ENCODE measurements at regions not wholly inside any gene's neighbourhood (a gene's known extent, or its start where the extent isn't known, plus 50 kb on each side); places are given as distances from the start of the nearest gene placed in this dataset.

- Histone ChIP-seq H3K4me3 (no peak overlapping the region), H3K36me3 (no peaks in the 10 kb centered on the region), H3K27me3 (peaks cover 7 to 14% (median 11%) of the 10 kb centered on the region in 3 donors), H3K9me3 (no peaks in the 10 kb centered on the region), H3K4me1 (peaks cover 0 to 3% of the 10 kb centered on the region in 2 donors), H3K27ac (no peak overlapping the region)
- DNase-seq = no peak
- TF ChIP-seq CTCF (IDR thresholded peaks at IDR 0.05 in 4 of 5, conservative IDR thresholded peaks at IDR 0.05 in 1 of 5) (no peak), POLR2A (IDR thresholded peaks at IDR 0.05) (no peak)
- intact Hi-C loops (cut with DNase I; ENCODE audit: low total_unique reads) = no loop called here
- in situ Hi-C loops (cut with MboI; ENCODE audit: low sequenced_read_pairs in 4 of 4) = no loop called here
- ATAC-seq = no peak
Measured at GRCh38 chr4:174116021-174116420, 167.4 kb downstream of the FBXO8 start.

GRCh38 chr4:174111422-174111821 lies 172.0 kb downstream of the FBXO8 start:
- H3K4me3 ChIP-seq = no peak overlapping the region
- H3K36me3 ChIP-seq = no peaks in the 10 kb centered on the region
- H3K27ac ChIP-seq = no peak overlapping the region
- TF ChIP-seq CTCF (IDR thresholded peaks at IDR 0.05 in 4 of 5, conservative IDR thresholded peaks at IDR 0.05 in 1 of 5) (no peak), POLR2A (IDR thresholded peaks at IDR 0.05) (no peak)
- no peak for ATAC-seq
- no peaks in the 10 kb centered on the region for H3K4me1 ChIP-seq
- intact Hi-C loops (cut with DNase I; ENCODE audit: low total_unique reads) = no loop called here
- H3K9me3 ChIP-seq = no peaks in the 10 kb centered on the region
- H3K27me3 ChIP-seq = no peaks in the 10 kb centered on the region
- in situ Hi-C loops (cut with MboI; ENCODE audit: low sequenced_read_pairs in 4 of 4) = no loop called here
- no peak for DNase-seq

GRCh38 chr4:174110180-174110579 lies 173.3 kb downstream of the FBXO8 start:
- no peaks in the 10 kb centered on the region for H3K27me3 ChIP-seq
- no peak for DNase-seq
- no peaks in the 10 kb centered on the region for H3K4me1 ChIP-seq
- intact Hi-C loops (cut with DNase I; ENCODE audit: low total_unique reads) (no loop called here), in situ Hi-C loops (cut with MboI; ENCODE audit: low sequenced_read_pairs in 4 of 4) (no loop called here)
- H3K27ac ChIP-seq = no peak overlapping the region
- H3K36me3 ChIP-seq = no peaks in the 10 kb centered on the region
- ATAC-seq = no peak
- H3K9me3 ChIP-seq = no peaks in the 10 kb centered on the region
- TF ChIP-seq POLR2A (IDR thresholded peaks at IDR 0.05) (no peak), CTCF (IDR thresholded peaks at IDR 0.05 in 4 of 5, conservative IDR thresholded peaks at IDR 0.05 in 1 of 5) (no peak)
- H3K4me3 ChIP-seq = no peak overlapping the region

- TF ChIP-seq CTCF (IDR thresholded peaks at IDR 0.05 in 4 of 5, conservative IDR thresholded peaks at IDR 0.05 in 1 of 5) (no peak), POLR2A (IDR thresholded peaks at IDR 0.05) (no peak)
- no peak overlapping the region for H3K4me3 ChIP-seq
Measured at GRCh38 chr4:174107746-174108354, 175.6 kb downstream of the FBXO8 start.

GRCh38 chr4:174105202-174105601 lies 178.3 kb downstream of the FBXO8 start:
- intact Hi-C loops (cut with DNase I; ENCODE audit: low total_unique reads) = no loop called here
- no peak for DNase-seq
- Histone ChIP-seq H3K36me3 (no peaks in the 10 kb centered on the region), H3K4me3 (no peak overlapping the region), H3K27me3 (no peaks in the 10 kb centered on the region), H3K4me1 (no peaks in the 10 kb centered on the region), H3K9me3 (no peaks in the 10 kb centered on the region), H3K27ac (no peak overlapping the region)
- TF ChIP-seq POLR2A (IDR thresholded peaks at IDR 0.05) = no peak
- no peak for TF ChIP-seq CTCF (IDR thresholded peaks at IDR 0.05 in 4 of 5, conservative IDR thresholded peaks at IDR 0.05 in 1 of 5)
- in situ Hi-C loops (cut with MboI; ENCODE audit: low sequenced_read_pairs in 4 of 4) = no loop called here
- ATAC-seq = no peak

More at GRCh38 chr4:174107746-174108354, 175.6 kb downstream of the FBXO8 start:
- no peaks in the 10 kb centered on the region for H3K4me1 ChIP-seq
- intact Hi-C loops (cut with DNase I; ENCODE audit: low total_unique reads) = no loop called here
- no peaks in the 10 kb centered on the region for H3K36me3 ChIP-seq
- ATAC-seq (no peak), DNase-seq (no peak)
- in situ Hi-C loops (cut with MboI; ENCODE audit: low sequenced_read_pairs in 4 of 4) = no loop called here
- no peaks in the 10 kb centered on the region for H3K9me3 ChIP-seq
- no peak overlapping the region for H3K27ac ChIP-seq
- H3K27me3 ChIP-seq = no peaks in the 10 kb centered on the region
